WERI-Rb-1 (cell line): ENCODE measurements at regions not wholly inside any gene's neighbourhood (a gene's known extent, or its start where the extent isn't known, plus 50 kb on each side); places are given as distances from the start of the nearest gene placed in this dataset.

ENCODE experiments used
- DNase-seq: peaks from one replicate; pipeline ENCODE4 v3.0.0-alpha.2; 2020
- H3K27ac ChIP-seq: fragments of 250-450 bp; sonication (Bioruptor Pico); 2 replicates; pipeline ENCODE4 v1.5.1; 2020; ENCODE audit warnings: mild to moderate bottlenecking, moderate library complexity
- H3K27me3 ChIP-seq: fragments of 250-450 bp; sonication (Bioruptor Pico); 2 replicates; pipeline ENCODE4 v1.5.1; 2021; ENCODE audit warnings: mild to moderate bottlenecking, low read depth, moderate library complexity; ENCODE audit not compliant: insufficient read depth, severe bottlenecking
- H3K36me3 ChIP-seq: fragments of 250-450 bp; sonication (Bioruptor Pico); 2 replicates; pipeline ENCODE4 v1.5.1; 2020; ENCODE audit warnings: mild to moderate bottlenecking, moderate library complexity
- H3K4me3 ChIP-seq: 2 replicates; pipeline ENCODE4 v1.5.1; 2011; ENCODE audit warnings: low read depth, mild to moderate bottlenecking, control low read depth, low read length
- H3K9me3 ChIP-seq: fragments of 250-450 bp; sonication (Bioruptor Pico); 2 replicates; pipeline ENCODE4 v1.5.1; 2021; ENCODE audit warnings: mild to moderate bottlenecking, moderate library complexity; ENCODE audit not compliant: severe bottlenecking
- TF ChIP-seq, protein P1 (sequence below): IDR thresholded peaks from 2 replicates; pipeline ENCODE4 v1.5.1; 2011; ENCODE audit warnings: low read depth, mild to moderate bottlenecking, control low read depth, inconsistent platforms, low read length

DNA sequence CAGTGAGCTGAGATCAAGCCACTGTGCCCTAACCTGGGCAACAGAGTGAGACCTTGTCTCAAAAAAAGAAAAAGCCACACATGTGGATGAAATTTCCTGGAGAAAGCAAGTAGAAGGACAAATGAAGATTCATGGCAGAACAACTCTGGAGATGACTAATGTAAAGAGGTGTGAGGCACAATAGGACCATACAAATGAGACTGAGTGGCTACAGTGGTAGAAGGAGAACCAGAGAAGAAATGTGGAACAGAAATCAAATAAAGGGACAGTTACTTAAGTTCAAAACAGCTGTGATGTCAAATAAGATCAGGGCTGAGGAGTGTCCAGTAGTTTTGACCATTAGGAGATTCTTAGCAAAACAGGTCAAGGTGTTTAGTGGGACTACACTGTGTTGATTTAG lies 130.9 kb upstream of the CDK6 start:
- Histone ChIP-seq H3K4me3 (no peak overlapping the region), H3K27ac (no peak overlapping the region), H3K9me3 (no peaks in the 10 kb centered on the region), H3K36me3 (no peaks in the 10 kb centered on the region), H3K27me3 (no peaks in the 10 kb centered on the region)
- DNase-seq: no peak
- TF ChIP-seq, protein P1, sequence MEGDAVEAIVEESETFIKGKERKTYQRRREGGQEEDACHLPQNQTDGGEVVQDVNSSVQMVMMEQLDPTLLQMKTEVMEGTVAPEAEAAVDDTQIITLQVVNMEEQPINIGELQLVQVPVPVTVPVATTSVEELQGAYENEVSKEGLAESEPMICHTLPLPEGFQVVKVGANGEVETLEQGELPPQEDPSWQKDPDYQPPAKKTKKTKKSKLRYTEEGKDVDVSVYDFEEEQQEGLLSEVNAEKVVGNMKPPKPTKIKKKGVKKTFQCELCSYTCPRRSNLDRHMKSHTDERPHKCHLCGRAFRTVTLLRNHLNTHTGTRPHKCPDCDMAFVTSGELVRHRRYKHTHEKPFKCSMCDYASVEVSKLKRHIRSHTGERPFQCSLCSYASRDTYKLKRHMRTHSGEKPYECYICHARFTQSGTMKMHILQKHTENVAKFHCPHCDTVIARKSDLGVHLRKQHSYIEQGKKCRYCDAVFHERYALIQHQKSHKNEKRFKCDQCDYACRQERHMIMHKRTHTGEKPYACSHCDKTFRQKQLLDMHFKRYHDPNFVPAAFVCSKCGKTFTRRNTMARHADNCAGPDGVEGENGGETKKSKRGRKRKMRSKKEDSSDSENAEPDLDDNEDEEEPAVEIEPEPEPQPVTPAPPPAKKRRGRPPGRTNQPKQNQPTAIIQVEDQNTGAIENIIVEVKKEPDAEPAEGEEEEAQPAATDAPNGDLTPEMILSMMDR: no peak

DNA sequence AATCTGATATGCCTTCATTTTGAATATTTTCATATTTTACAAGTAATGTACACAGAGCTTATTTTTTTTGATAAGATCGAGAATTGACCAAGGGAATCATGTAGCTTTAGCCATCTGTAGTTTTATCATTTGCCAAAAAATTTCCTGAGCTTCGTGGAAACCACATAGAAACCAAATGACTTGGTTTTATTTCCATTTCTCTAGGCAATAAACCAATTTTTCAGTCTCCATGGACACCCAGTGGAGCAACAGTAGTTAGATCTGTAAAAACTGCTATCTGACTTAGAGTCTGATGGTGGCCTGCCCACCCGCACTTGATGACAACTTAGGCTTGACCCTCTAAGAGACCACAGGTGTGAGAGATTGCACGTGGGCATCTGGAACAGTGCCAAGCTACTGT lies 127.8 kb upstream of the CDK6 start:
- H3K27ac ChIP-seq: no peak overlapping the region
- DNase-seq: no peak
- no peaks in the 10 kb centered on the region for H3K36me3 ChIP-seq
- TF ChIP-seq, protein P1: no peak
- H3K27me3 ChIP-seq: no peaks in the 10 kb centered on the region
- no peak overlapping the region for H3K4me3 ChIP-seq
- H3K9me3 ChIP-seq: no peaks in the 10 kb centered on the region

DNA sequence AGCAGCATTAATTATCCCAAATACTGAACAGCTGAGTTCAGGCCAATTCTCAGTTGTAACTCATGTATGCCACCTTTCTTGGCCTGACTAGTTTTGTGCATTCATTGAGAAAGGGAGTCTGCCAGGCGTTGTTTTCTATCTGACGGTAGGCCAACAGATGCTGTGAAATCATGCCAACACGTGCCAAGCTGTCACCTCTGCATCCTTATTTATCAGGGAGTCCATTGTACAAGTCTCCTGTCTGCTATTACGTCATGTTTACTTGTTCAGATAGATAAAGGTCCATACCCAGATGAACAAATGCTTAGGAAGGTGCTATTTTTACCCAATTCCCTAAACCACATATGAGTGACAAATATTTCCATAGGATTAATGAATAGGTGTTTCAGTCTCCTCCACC lies 127.2 kb upstream of the CDK6 start:
- Histone ChIP-seq H3K36me3 (no peaks in the 10 kb centered on the region), H3K4me3 (no peak overlapping the region), H3K27ac (no peak overlapping the region), H3K27me3 (no peaks in the 10 kb centered on the region), H3K9me3 (no peaks in the 10 kb centered on the region)
- TF ChIP-seq, protein P1: no peak
- DNase-seq: no peak

DNA sequence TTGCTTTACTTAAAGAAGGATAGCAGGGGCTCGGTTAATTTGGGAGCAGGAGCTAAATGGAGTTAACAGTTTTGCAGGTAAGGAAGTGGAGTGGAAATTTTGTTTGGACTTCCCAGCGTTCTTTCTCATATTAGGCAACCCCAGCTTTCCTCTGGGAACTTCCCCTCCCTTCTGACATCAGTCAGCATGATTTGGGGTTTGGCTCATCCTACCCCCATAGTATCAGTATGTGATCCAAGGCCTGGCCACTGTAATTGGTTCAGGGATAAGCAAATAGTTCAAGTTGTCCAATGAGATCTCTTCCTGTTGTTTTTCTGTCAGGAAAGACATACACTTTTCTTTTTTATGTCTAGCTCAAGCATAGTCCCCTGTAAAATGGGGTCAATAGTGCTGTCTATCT lies 125.6 kb upstream of the CDK6 start:
- Histone ChIP-seq H3K27me3 (no peaks in the 10 kb centered on the region), H3K9me3 (no peaks in the 10 kb centered on the region), H3K27ac (no peak overlapping the region), H3K4me3 (no peak overlapping the region), H3K36me3 (no peaks in the 10 kb centered on the region)
- DNase-seq: no peak
- TF ChIP-seq, protein P1: no peak

DNA sequence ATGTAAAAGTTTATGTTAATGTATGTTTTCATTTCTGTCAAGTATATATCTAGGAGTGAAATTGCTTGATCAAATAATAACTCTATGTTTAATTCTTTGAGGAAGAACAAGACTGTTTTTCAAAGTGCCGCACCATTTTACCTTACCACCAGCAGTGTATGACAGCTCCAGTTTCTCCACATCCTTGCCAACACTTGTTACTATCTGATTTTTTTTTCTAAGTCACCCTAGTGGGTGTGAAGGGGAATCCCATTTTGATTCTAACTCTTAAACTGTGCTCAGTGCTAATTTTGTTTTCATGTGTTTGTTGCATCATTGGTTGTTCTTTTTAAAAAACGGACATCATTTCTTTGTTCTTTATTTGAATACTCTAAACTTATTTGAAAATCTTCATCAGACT lies 120.2 kb upstream of the CDK6 start:
- TF ChIP-seq, protein P1: no peak
- Histone ChIP-seq H3K4me3 (no peak overlapping the region), H3K36me3 (no peaks in the 10 kb centered on the region)

DNA sequence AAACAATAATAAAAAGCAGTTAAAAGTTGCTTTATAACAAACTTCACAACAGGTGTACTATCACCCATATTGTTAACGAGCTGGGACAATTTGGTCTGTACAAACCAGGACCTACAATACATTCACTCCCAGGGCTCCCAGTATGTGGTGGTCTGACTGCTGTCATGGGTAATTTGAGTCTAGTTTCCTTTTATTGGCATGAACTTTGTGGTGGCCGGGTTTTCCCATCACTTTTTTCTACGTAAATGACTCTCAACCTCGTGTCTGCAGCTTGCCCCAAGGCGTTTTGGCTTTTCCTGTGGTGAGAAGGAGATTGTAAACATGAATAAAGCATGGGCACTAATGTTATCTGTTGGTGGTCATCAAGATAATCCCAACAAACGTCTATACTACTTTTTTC lies 118.7 kb upstream of the CDK6 start:
- Histone ChIP-seq H3K9me3 (no peaks in the 10 kb centered on the region), H3K27me3 (no peaks in the 10 kb centered on the region), H3K27ac (no peak overlapping the region), H3K36me3 (no peaks in the 10 kb centered on the region), H3K4me3 (no peak overlapping the region)
- no peak for DNase-seq
- TF ChIP-seq, protein P1: no peak

More for the DNA sequence above, 120.2 kb upstream of the CDK6 start:
- Histone ChIP-seq H3K27me3 (no peaks in the 10 kb centered on the region), H3K27ac (no peak overlapping the region), H3K9me3 (no peaks in the 10 kb centered on the region)
- DNase-seq: no peak
